H9 (cell line): ENCODE measurements at regions not wholly inside any gene's neighbourhood (a gene's known extent, or its start where the extent isn't known, plus 50 kb on each side); places are given as distances from the start of the nearest gene placed in this dataset.

Experiments used
- DNase-seq: peaks from one replicate; pipeline ENCODE4 v3.0.0-alpha.2; 2017
- H2AFZ ChIP-seq: one replicate; pipeline ENCODE4 v1.6.1; 2013; ENCODE audit warnings: mild to moderate bottlenecking, low read length, control low read depth, moderate library complexity
- H2AK5ac ChIP-seq: 2 replicates; pipeline ENCODE4 v1.6.1; 2013; ENCODE audit warnings: low read length, control low read depth, mixed read lengths; ENCODE audit not compliant: insufficient read length
- H2BK120ac ChIP-seq: one replicate; pipeline ENCODE4 v1.6.1; 2013; ENCODE audit warnings: low read depth, mild to moderate bottlenecking, low read length, control low read depth, inconsistent platforms; ENCODE audit not compliant: poor library complexity, severe bottlenecking
- H2BK12ac ChIP-seq: 2 replicates; pipeline ENCODE4 v1.6.1; 2013; ENCODE audit warnings: low read length, control low read depth, mixed read lengths, low read depth; ENCODE audit not compliant: insufficient read length
- H2BK15ac ChIP-seq: 2 replicates; pipeline ENCODE4 v1.6.1; 2013; ENCODE audit warnings: low read depth, low read length, control low read depth
- H2BK20ac ChIP-seq: one replicate; pipeline ENCODE4 v1.6.1; 2013; ENCODE audit warnings: low read depth, mild to moderate bottlenecking, low read length, control low read depth, inconsistent platforms; ENCODE audit not compliant: poor library complexity, severe bottlenecking
- H2BK5ac ChIP-seq: 2 replicates; pipeline ENCODE4 v1.6.1; 2013; ENCODE audit warnings: low read length, control low read depth, mixed read lengths; ENCODE audit not compliant: insufficient read length
- H3K14ac ChIP-seq: 2 replicates; pipeline ENCODE4 v1.6.1; 2013; ENCODE audit warnings: low read length, control low read depth; ENCODE audit not compliant: insufficient read depth
- H3K18ac ChIP-seq: 2 replicates; pipeline ENCODE4 v1.6.1; 2013; ENCODE audit warnings: low read depth, mild to moderate bottlenecking, mixed read lengths, low read length, control low read depth; ENCODE audit not compliant: insufficient read length
- H3K23ac ChIP-seq: 2 replicates; pipeline ENCODE4 v1.6.1; 2013; ENCODE audit warnings: low read length, control low read depth, mixed read lengths, low read depth; ENCODE audit not compliant: insufficient read length
- H3K23me2 ChIP-seq: 2 replicates; pipeline ENCODE4 v1.6.1; 2013; ENCODE audit warnings: low read depth, mild to moderate bottlenecking, mixed read lengths, low read length, control low read depth; ENCODE audit not compliant: insufficient read length, poor library complexity, severe bottlenecking
- H3K27ac ChIP-seq: 2 replicates; pipeline ENCODE4 v1.5.1; 2013; ENCODE audit warnings: low read length, control low read depth, mixed read lengths, low read depth; ENCODE audit not compliant: insufficient read length
- H3K27me3 ChIP-seq: 2 replicates; pipeline ENCODE4 v1.6.1; 2013; ENCODE audit warnings: low read length, control low read depth, inconsistent platforms; ENCODE audit not compliant: insufficient read depth
- H3K4ac ChIP-seq: 2 replicates; pipeline ENCODE4 v1.6.1; 2013; ENCODE audit warnings: low read depth, mild to moderate bottlenecking, control low read depth, inconsistent platforms, low read length, moderate library complexity
- H3K4me1 ChIP-seq: 2 replicates; pipeline ENCODE4 v1.6.1; 2013; ENCODE audit warnings: low read length, control low read depth, inconsistent platforms; ENCODE audit not compliant: insufficient read depth
- H3K4me2 ChIP-seq: 2 replicates; pipeline ENCODE4 v1.6.1; 2013; ENCODE audit warnings: low read length, control low read depth, mixed read lengths; ENCODE audit not compliant: insufficient read length, insufficient read depth
- H3K56ac ChIP-seq: 2 replicates; pipeline ENCODE4 v1.6.1; 2013; ENCODE audit warnings: low read depth, mild to moderate bottlenecking, mixed read lengths, low read length, control low read depth; ENCODE audit not compliant: insufficient read length
- H3K79me1 ChIP-seq: 2 replicates; pipeline ENCODE4 v1.6.1; 2013; ENCODE audit warnings: low read depth, mild to moderate bottlenecking, moderate library complexity, low read length, control low read depth, inconsistent platforms; ENCODE audit not compliant: insufficient read depth, poor library complexity, severe bottlenecking
- H3K79me2 ChIP-seq: 2 replicates; pipeline ENCODE4 v1.6.1; 2013; ENCODE audit warnings: low read length, control low read depth, inconsistent platforms; ENCODE audit not compliant: insufficient read depth
- H3K9ac ChIP-seq: 2 replicates; pipeline ENCODE4 v1.6.1; 2013; ENCODE audit warnings: low read length, control low read depth, mixed read lengths; ENCODE audit not compliant: insufficient read length; ENCODE audit errors: extremely low read depth
- H3K9me3 ChIP-seq: one replicate; pipeline ENCODE4 v1.6.1; 2013; ENCODE audit warnings: low read depth, low read length, inconsistent platforms; ENCODE audit not compliant: control insufficient read depth
- H3T11ph ChIP-seq: one replicate; pipeline ENCODE4 v1.6.1; 2013; ENCODE audit warnings: mild to moderate bottlenecking, low read length, control low read depth, inconsistent platforms
- H4K20me1 ChIP-seq: one replicate; pipeline ENCODE4 v1.6.1; 2013; ENCODE audit not compliant: control insufficient read depth, insufficient read length, insufficient read depth
- H4K5ac ChIP-seq: 2 replicates; pipeline ENCODE4 v1.6.1; 2013; ENCODE audit warnings: low read depth, mild to moderate bottlenecking, mixed read lengths, low read length, control low read depth; ENCODE audit not compliant: insufficient read length
- H4K8ac ChIP-seq: replicated peaks from 2 replicates; pipeline ENCODE4 v1.6.1; 2013; ENCODE audit warnings: low read length, control low read depth, mixed read lengths, low read depth; ENCODE audit not compliant: insufficient read length
- H4K91ac ChIP-seq: 2 replicates; pipeline ENCODE4 v1.6.1; 2013; ENCODE audit warnings: low read depth, mild to moderate bottlenecking, moderate library complexity, mixed read lengths, low read length, control low read depth; ENCODE audit not compliant: insufficient read length
- H3K27ac Mint-ChIP-seq, 3 experiments: 2 replicates in 2 of 3; 3 replicates in 1 of 3; pipeline ENCODE4 v1.8.0; 2020 to 2021; ENCODE audit warnings: mixed read lengths in 3 of 3, mild to moderate bottlenecking in 1 of 3, moderate library complexity in 1 of 3
- H3K27me3 Mint-ChIP-seq: 2 replicates; pipeline ENCODE4 v1.8.0; 2021; ENCODE audit warnings: low read depth, mild to moderate bottlenecking, moderate library complexity, mixed read lengths
- H3K36me3 Mint-ChIP-seq, 3 experiments: 2 replicates in 2 of 3; 3 replicates in 1 of 3; pipeline ENCODE4 v1.8.0; 2020 to 2021; ENCODE audit warnings: low read depth in 3 of 3, mixed read lengths in 3 of 3; ENCODE audit not compliant: insufficient read depth in 1 of 3
- H3K4me1 Mint-ChIP-seq, 2 experiments: 2 replicates each; pipeline ENCODE4 v1.8.0; 2020; ENCODE audit warnings: mixed read lengths in 2 of 2
- H3K4me3 Mint-ChIP-seq, 2 experiments: 2 replicates in 1 of 2; 3 replicates in 1 of 2; pipeline ENCODE4 v1.8.0; 2020 to 2021; ENCODE audit warnings: mild to moderate bottlenecking in 2 of 2, mixed read lengths in 2 of 2, moderate library complexity in 1 of 2
- H3K9me3 Mint-ChIP-seq, 2 experiments: 2 replicates in 1 of 2; 3 replicates in 1 of 2; pipeline ENCODE4 v1.8.0; 2020; ENCODE audit warnings: mild to moderate bottlenecking in 2 of 2, mixed read lengths in 2 of 2, moderate library complexity in 1 of 2
- CTCF ChIP-seq: fragments of 200-600 bp; sonication (generic); conservative IDR thresholded peaks from 3 replicates; pipeline ENCODE4 v1.8.0; 2021; ENCODE audit warnings: antibody characterized with exemption, mild to moderate bottlenecking
- WGBS: extraction: QIAGEN DNeasy Blood & Tissue Kit; methylation state at CpG from one replicate; pipeline ENCODE4 v1.1.7; 2013; ENCODE audit warnings: missing lambda C conversion rate, low lambda C conversion rate, mixed read lengths; ENCODE audit not compliant: insufficient read length; ENCODE audit errors: extremely low coverage; 5-methylcytosine and 5-hydroxymethylcytosine counted together

GRCh38 chr2:125444106-125444505 is 1211.9 kb upstream of the GYPC start:
- H2BK12ac ChIP-seq = no peak overlapping the region
- no peak overlapping the region for H2AK5ac ChIP-seq
- no peaks in the 10 kb centered on the region for H3K23me2 ChIP-seq
- Mint-ChIP-seq H3K4me1 (no peaks in the 10 kb centered on the region), H3K4me3 (no peak overlapping the region), H3K27me3 (no peaks in the 10 kb centered on the region), H3K36me3 (no peaks in the 10 kb centered on the region), H3K9me3 (no peaks in the 10 kb centered on the region; a peak in 1 of 5 replicates), H3K27ac (no peak overlapping the region)
- H2BK120ac ChIP-seq = no peak overlapping the region
- H2BK20ac ChIP-seq = no peak overlapping the region
- WGBS = no CpG with 5 or more reads among the region's 5 CpGs
- no peak overlapping the region for H3K9ac ChIP-seq
- no peak overlapping the region for H3K4me2 ChIP-seq
- no peaks in the 10 kb centered on the region for H3K79me1 ChIP-seq
- no peaks in the 10 kb centered on the region for H4K20me1 ChIP-seq
- H3K4ac ChIP-seq = no peak overlapping the region
- H2BK15ac ChIP-seq = no peak overlapping the region
- no peak overlapping the region for H3K56ac ChIP-seq
- no peak overlapping the region for H3K27ac ChIP-seq
- no peak overlapping the region for H4K5ac ChIP-seq
- H2AFZ ChIP-seq = no peak overlapping the region
- no peak overlapping the region for H2BK5ac ChIP-seq
- TF ChIP-seq CTCF = no peak
- no peaks in the 10 kb centered on the region for H3K4me1 ChIP-seq
- no peaks in the 10 kb centered on the region for H3K9me3 ChIP-seq
- no peaks in the 10 kb centered on the region for H3K79me2 ChIP-seq
- no peak overlapping the region for H3T11ph ChIP-seq
- H3K14ac ChIP-seq = no peak overlapping the region
- no peak for DNase-seq
- H3K23ac ChIP-seq = no peak overlapping the region
- H4K91ac ChIP-seq = no peak overlapping the region
- no peaks in the 10 kb centered on the region for H3K27me3 ChIP-seq
- no peak overlapping the region for H4K8ac ChIP-seq
- no peak overlapping the region for H3K18ac ChIP-seq
